Heart left ventricle (tissue), 13 donors: ENCODE measurements at regions not wholly inside any gene's neighbourhood (a gene's known extent, or its start where the extent isn't known, plus 50 kb on each side); places are given as distances from the start of the nearest gene placed in this dataset.

Experiments used
- POLR2A ChIP-seq, 2 donors: fragments of 450-650 bp; IDR thresholded peaks; one replicate each; pipeline ENCODE4 v1.6.1; 2017; ENCODE audit warnings: antibody characterized with exemption in 2 of 2, mild to moderate bottlenecking in 2 of 2, moderate library complexity in 2 of 2
- TF ChIP-seq, protein P1 (sequence below), 12 donors: fragments of 200-600 bp; sonication (generic) in 4 of 12; IDR thresholded peaks; one replicate each; pipeline versions ENCODE4 v1.5.0 to v1.8.0; 2018 to 2022; ENCODE audit warnings: antibody characterized with exemption in 12 of 12, mild to moderate bottlenecking in 5 of 12
- donor health status: ischemic (EF 13 %, LVEDD 7.1; RV severe dilation, severe dysfunction).
- donor health status: DM: no; HTN: yes; CAD: no.
- donor health status: DM: no; HTN: no; CAD: no.
- donor health status: ischemic (EF 25% LVEDD 6.9; RV normal size, moderate dysfunction).
- donor health status: ischemic (EF 25% LVEDD 5.7; RV mildly dilated, moderate dysfunction).
- donor health status: ischemic (EF 35%, LVEDD 5.7; RV mildly dilated, moderate dysfunction).
- donor health status: nonischemic (EF 11% LVEDD 7.7; RV severe dilation, severe dysfunction).
- donor health status: DM: yes; HTN: yes; CAD: no.
- donor health status: PGD.
- donor health status: ischemic (EF 29% LVEDD 5.4; RV normal size, mild dysfunction).
- donor health status: nonischemic (EF 23%, LVEDD 6.1; RV moderate dilation, normal function).

DNA sequence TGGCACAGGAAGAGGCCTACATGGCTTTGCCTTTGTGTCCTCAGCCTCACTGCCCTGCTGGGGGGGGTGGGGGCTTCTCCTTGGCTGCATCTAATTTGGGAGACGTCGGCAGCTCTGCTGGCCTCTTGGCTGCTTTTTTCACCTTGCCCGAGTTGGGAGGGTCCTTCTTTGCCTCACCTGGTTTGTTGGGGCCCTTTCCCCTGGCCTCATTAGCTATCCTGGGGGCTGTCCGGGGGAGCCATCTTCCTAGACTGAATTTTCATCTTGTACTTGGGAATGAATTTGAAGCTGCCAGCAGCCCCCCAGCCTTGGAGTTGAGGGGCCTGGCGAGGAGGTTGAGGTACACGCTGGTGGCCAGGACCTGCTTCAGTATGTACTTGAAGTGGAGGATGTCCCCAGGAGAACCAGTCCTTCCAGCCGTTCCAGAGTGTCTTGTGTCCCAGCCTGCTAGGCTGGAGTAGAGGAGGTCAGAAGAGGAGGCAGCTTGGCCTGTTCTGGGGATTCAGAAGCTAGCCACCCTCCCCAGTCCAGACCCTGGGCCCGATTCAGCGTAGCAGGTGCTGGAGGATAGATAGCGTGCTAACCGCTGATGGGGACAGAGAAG lies 70.7 kb upstream of the VASH1 start:
- TF ChIP-seq, protein P1, sequence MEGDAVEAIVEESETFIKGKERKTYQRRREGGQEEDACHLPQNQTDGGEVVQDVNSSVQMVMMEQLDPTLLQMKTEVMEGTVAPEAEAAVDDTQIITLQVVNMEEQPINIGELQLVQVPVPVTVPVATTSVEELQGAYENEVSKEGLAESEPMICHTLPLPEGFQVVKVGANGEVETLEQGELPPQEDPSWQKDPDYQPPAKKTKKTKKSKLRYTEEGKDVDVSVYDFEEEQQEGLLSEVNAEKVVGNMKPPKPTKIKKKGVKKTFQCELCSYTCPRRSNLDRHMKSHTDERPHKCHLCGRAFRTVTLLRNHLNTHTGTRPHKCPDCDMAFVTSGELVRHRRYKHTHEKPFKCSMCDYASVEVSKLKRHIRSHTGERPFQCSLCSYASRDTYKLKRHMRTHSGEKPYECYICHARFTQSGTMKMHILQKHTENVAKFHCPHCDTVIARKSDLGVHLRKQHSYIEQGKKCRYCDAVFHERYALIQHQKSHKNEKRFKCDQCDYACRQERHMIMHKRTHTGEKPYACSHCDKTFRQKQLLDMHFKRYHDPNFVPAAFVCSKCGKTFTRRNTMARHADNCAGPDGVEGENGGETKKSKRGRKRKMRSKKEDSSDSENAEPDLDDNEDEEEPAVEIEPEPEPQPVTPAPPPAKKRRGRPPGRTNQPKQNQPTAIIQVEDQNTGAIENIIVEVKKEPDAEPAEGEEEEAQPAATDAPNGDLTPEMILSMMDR (IDR thresholded peaks at IDR 0.05): no peak
- no peak for TF ChIP-seq POLR2A (IDR thresholded peaks at IDR 0.05)
